Stimulated activated CD4-positive, alpha-beta T cell treated with anti-CD3 and anti-CD28 coated beads, Interleukin-15, amount 100 ng/mL, for 24 hours (primary cell): ENCODE measurements at regions not wholly inside any gene's neighbourhood (a gene's known extent, or its start where the extent isn't known, plus 50 kb on each side); places are given as distances from the start of the nearest gene placed in this dataset.
"Not testable (repeated sequence)": the region's sequence is repeated elsewhere in the genome, so short reads cannot be mapped to it uniquely, and the experiment has no call there.

Experiments used
- DNase-seq: peaks from one replicate; pipeline ENCODE4 v3.0.0-alpha.2; 2020

- peak; percentile 48 for DNase-seq
These were observed 208.8 kb downstream of the RNF144B start for GRCh38 chr6:18595774-18596530.

DNA sequence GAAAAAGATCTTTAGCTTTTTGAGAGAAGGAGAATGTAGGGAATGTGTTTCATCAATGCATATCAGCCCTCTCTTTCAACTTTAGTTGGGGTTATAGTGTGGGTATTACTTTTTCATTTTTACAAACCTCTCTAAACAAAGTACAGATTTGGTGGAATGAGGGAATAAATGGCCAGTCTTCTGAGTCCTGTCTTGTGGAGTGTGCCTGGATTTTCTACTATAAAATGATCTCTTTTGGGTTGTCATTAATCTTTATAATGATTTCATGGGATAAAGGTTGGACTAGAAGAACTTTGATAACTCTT lies 209.3 kb downstream of the RNF144B start:
- DNase-seq: no peak

DNA sequence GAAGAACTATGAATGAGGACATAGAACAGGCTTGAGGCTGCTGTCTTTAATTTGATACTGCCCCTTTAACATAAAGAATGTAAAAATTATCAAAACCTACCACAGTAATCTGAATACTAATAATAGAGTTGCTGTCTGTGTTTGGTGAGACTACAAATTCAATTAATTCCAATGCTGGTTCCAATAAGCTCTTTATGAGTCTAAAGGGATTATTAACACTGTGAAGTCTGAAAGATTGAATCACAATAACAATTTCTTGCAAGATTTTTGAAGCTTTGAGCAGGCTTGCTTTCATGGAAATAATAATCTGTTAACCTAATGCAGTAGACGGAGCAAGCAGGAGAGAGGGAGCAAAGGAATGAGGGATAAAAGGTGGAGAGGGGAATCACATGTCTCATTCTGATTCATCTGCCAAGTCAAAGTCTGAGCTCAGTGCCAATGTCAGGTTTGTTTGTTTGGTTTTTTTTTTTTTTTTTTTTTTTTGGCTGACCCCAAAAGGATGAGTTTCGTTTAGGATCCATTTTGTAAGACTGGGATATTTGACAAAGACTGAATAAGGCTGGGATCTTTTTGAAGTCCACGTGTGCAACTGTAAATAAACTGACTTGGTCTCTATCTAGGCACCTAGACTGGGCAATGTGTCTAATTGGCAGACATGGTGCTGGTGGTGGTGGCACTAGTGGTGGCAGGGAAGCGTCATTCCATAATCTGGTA lies 211.6 kb downstream of the RNF144B start:
- DNase-seq: no peak

- no peak for DNase-seq
These were observed 213.1 kb downstream of the RNF144B start for GRCh38 chr6:18600255-18600654.

DNA sequence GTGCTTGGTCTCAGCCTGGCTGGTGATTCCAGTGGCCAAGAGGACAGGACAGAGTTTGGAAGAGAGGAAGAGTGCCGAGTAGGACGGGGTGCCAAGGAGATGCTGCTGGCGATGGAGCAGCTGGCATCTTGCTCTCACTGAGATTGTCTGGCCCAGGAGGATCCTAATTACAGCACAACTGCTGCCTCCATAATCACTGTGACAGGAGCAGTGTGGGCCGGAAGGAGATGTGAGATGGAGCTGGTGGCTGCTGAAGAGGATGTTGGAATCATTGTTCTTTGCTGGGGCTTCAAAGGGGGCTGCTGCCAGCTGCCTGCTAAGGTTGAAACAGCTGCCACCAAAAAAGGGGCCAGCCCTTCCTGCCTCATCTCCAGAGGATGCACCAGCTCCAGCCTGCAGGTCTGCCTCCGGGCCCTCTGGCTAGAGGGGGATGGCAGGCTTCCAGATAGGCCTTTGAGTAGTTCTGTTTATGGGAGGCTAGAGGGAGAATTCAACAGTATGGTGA lies 214.4 kb downstream of the RNF144B start:
- no peak for DNase-seq

GRCh38 chr6:18602931-18603330 lies 215.8 kb downstream of the RNF144B start:
- no peak for DNase-seq

DNA sequence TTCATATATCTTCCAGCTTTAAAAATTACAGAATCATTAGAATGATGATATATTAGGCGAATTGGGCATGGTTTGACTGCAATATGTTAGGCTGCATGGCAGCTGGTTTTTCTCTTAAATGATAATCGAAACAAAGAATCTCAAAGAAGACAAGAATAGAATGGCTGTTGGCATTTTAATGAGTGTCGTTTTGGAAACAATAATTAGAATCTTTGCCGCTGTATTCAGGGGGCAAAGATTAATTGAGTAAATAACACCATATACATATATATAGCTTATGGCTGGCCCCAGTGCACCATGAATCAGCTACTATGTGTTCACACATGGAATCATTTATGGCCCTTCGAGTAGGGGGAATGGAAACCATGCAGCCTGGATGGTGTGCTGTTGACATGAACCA lies 216.2 kb downstream of the RNF144B start:
- no peak for DNase-seq

DNA sequence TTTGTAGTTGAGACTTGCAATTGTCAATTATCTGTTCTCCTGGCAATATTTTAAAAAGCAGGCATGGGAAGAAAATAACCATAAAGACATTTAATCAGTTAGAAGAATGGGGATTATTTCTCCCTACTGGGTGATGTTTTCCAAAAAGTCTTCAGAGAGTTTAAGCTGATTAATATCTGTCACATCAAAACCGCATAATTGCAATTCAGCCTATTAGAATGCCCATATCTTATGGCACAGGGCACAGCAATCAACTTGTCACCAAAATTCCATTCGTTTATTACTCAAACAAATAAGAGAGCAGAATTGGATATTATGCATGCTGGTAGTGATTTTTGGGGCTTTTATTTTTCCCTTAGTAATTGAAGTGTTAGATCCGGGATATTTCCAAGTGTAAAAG lies 218.7 kb downstream of the RNF144B start:
- no peak for DNase-seq

DNA sequence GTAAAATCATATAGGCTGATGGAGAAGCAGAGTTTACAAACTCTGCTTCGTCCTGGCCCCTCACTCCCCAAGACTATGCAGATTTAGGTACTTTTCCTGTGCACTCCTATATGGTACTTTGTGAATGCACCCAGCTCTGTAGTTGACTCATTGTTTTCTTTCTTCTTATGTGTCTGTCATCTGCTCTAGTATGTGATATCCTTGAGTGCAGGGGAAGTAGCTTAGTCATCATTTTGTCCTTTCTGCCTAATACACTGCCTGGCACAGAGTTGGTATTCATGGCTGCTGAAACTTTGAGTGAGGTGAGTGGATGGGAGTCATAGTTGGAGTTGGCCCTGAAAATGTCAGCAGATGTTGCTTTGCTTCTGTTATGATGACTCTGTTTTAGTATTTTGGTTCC lies 222.6 kb downstream of the RNF144B start:
- DNase-seq: no peak

DNA sequence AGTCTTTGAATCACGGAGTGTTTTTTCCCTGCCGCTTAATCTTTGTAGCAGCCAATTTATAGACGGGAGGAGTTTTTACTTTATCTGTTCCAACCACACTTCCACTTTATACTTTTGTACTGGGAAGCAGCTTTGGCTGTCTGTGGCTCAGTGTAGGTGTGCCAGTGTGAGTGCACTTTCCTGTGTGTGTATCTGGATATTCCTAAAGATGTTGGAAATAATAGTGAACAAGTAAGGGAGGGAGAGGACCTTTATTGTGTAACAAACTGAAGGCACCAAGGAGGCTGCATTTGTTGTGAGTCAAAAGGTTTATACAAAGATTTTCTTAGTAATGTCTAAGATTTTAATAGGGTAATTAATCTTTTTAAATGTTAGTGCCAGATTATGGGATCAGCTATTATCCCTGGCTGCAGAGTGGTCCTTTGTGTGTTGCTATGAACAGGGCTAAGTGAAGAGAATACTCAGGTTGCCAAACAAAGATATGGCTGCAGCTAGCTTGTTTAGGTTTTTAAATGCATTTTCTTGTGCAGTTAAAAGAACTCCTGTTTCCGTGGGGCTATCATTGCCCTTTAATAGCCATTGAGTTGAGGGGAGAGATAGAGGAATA lies 226.3 kb downstream of the RNF144B start:
- no peak for DNase-seq

DNA sequence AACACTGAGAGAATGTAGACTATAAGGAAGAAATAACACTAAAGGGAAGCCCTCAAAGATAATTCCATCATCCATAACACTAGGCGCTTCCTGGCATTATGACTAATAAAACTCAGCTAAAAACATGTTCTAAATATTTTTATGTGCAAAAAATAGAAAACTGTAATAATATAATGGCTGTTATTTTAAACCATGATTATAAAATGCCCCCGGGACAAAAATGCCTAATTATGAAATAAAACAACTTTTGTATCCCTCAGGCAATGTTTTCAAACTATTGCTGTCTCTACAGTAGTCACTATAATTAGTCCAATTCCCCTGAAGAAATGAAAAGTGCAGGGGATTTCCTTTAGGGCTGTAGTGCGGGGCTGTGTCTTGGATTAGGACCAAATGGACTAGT lies 242.4 kb downstream of the RNF144B start:
- DNase-seq: no peak

GRCh38 chr6:18632670-18633410 lies 245.7 kb downstream of the RNF144B start:
- no peak for DNase-seq

- no peak for DNase-seq
These were observed 247.8 kb downstream of the RNF144B start for GRCh38 chr6:18634912-18635311.

GRCh38 chr6:18640134-18640533 lies 253.0 kb downstream of the RNF144B start:
- DNase-seq: no peak

- DNase-seq: no peak
These were observed 253.6 kb downstream of the RNF144B start for GRCh38 chr6:18640754-18641153.

GRCh38 chr6:18654821-18655220 lies 267.7 kb downstream of the RNF144B start:
- DNase-seq: no peak

GRCh38 chr6:18656506-18656905 lies 269.4 kb downstream of the RNF144B start:
- DNase-seq: no peak

GRCh38 chr6:18659994-18660393 lies 272.8 kb downstream of the RNF144B start:
- DNase-seq: not testable (repeated sequence)

DNA sequence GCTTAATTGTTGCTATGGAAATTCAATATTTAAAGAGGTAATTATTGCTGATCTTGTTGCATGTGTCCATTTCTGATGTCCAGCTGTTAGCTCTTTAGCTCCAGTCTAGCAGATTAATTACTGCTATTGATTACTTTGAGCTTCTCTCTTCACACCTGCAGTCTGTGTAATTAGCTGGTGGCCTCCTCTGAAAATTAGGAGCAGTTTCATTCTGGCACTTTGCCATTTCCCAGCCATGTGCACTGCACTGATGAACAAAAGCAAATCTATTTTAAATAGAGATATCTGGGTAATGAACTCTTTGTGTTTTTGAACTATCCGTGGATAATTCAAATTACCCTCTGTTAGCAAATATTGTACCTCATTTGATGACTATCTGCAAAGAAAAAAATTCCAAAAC lies 275.9 kb downstream of the RNF144B start:
- no peak for DNase-seq

GRCh38 chr6:18664401-18664800 lies 277.3 kb downstream of the RNF144B start:
- DNase-seq: no peak

GRCh38 chr6:18667612-18668011 lies 280.5 kb downstream of the RNF144B start:
- DNase-seq: no peak

DNA sequence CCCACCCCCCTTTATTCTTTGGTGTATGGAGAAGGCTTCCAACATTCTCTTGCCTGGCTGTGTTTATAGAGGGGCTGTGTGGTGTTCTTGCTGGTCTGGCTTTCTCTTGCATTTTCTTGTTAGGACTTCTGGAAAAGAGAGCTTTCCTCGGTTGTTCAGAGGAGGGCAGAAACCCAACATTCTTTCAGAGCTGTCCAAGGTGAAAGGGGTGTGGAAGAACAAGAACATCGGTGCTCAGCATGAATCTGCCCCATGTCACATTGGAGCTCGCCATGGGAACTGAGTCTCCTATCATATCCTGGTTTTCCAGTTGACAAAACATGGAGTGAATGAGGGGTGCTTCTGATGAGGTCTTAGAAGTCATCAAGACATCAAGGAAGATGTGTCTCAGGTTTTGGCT lies 281.8 kb downstream of the RNF144B start:
- DNase-seq: no peak

DNA sequence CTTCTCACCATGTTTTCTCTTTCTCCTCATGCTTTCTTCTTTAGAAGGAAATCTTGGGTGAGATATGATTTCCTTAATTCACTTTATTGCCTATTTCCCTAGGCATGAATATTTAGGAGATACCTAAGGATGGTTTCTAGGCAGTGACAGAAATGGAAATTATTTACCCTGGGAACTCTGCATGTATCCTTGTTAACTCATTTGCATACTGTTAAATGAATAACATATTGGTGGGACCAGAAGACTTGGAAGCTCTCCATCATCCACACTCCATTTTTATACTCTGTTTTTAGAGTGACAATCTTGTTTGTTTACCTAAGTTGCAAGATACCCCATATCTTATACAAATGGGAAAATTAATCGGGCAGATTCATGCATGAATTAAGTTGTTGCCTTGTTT lies 285.7 kb downstream of the RNF144B start:
- no peak for DNase-seq
